ENCODE measurements at regions not wholly inside any gene's neighbourhood (a gene's known extent, or its start where the extent isn't known, plus 50 kb on each side); places are given as distances from the start of the nearest gene placed in this dataset.

GRCh38 chr21:43313939-43314405 lies 113.0 kb downstream of the SIK1 start:
- Histone ChIP-seq H3K79me2 (ENCODE audit: insufficient read depth, low read length) (no peaks in the 10 kb centered on the region), H4K20me1 (ENCODE audit: insufficient read depth, low read length, poor library complexity, severe bottlenecking) (no peaks in the 10 kb centered on the region), H3K27me3 (ENCODE audit: insufficient read depth, low read length, poor library complexity, severe bottlenecking) (no peaks in the 10 kb centered on the region), H3K36me3 (ENCODE audit: insufficient read depth, low read length) (no peaks in the 10 kb centered on the region), H3K4me3 (ENCODE audit: low read length, poor library complexity, severe bottlenecking) (no peak overlapping the region), H3K4me2 (ENCODE audit: low read depth, low read length, poor library complexity, severe bottlenecking) (no peak overlapping the region), H3K9me2 (replicated peaks; ENCODE audit: low read depth, low read length) (no peaks in the 10 kb centered on the region), H3K9me3 (ENCODE audit: insufficient read depth, low read depth, low read length) (no peaks in the 10 kb centered on the region), H2AFZ (ENCODE audit: low read length) (no peak overlapping the region), H3K9ac (ENCODE audit: low read depth, low read length, poor library complexity, severe bottlenecking) (no peak overlapping the region), H3F3A (ENCODE audit: low read depth) (no peaks in the 10 kb centered on the region), H3K4me1 (ENCODE audit: insufficient read depth, low read length, poor library complexity, severe bottlenecking) (no peaks in the 10 kb centered on the region)
- TF ChIP-seq, protein P1, sequence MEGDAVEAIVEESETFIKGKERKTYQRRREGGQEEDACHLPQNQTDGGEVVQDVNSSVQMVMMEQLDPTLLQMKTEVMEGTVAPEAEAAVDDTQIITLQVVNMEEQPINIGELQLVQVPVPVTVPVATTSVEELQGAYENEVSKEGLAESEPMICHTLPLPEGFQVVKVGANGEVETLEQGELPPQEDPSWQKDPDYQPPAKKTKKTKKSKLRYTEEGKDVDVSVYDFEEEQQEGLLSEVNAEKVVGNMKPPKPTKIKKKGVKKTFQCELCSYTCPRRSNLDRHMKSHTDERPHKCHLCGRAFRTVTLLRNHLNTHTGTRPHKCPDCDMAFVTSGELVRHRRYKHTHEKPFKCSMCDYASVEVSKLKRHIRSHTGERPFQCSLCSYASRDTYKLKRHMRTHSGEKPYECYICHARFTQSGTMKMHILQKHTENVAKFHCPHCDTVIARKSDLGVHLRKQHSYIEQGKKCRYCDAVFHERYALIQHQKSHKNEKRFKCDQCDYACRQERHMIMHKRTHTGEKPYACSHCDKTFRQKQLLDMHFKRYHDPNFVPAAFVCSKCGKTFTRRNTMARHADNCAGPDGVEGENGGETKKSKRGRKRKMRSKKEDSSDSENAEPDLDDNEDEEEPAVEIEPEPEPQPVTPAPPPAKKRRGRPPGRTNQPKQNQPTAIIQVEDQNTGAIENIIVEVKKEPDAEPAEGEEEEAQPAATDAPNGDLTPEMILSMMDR (conservative IDR thresholded peaks at IDR 0.05; ENCODE audit: low read length) = no peak
- no peak for TF ChIP-seq EZH2phosphoT487 (IDR thresholded peaks at IDR 0.05; ENCODE audit: borderline replicate concordance)

DNA sequence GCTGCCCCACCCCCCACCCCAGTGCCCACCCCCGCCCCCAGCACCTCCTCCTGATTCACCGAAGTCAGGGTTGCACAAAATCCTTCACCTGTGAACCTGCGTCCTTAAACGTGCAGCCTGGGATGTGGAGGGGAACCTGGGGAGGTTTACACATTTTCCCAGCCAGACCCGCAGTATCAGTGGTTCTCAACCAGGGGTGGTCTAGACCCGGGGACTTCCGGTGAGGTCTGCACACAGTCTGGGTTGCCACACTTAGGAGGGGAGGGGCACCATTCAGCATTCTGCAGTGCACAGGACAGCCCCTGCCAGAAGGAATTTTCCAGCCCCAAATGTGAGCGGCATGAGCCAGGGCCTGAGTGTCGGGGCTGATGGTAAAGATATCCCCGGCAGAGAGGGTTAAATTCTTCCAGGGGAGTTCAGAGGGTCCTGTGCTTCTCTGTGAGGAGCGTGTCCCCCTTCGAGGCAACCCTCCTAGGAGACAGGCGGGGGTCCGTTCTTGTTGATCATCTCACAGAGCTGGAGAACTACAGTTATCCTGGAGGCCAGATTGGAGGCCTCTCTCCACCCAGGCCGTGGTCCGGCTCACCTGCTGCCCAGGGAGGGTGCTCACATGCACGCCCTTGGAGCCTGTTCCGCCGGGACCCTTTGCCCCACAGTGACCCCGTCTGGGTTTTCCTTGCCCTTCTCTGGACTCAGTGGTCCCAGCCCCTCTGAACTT lies 113.6 kb downstream of the SIK1 start:
- no peak overlapping the region for H3K9ac ChIP-seq (ENCODE audit: low read depth, low read length, poor library complexity, severe bottlenecking)
- no peak overlapping the region for H3K4me3 ChIP-seq (ENCODE audit: low read length, poor library complexity, severe bottlenecking)
- H3K4me2 ChIP-seq (ENCODE audit: low read depth, low read length, poor library complexity, severe bottlenecking) = no peak overlapping the region
- H3K9me2 ChIP-seq (replicated peaks; ENCODE audit: low read depth, low read length) = no peaks in the 10 kb centered on the region
- H3K79me2 ChIP-seq (ENCODE audit: insufficient read depth, low read length) = no peaks in the 10 kb centered on the region
- no peaks in the 10 kb centered on the region for H4K20me1 ChIP-seq (ENCODE audit: insufficient read depth, low read length, poor library complexity, severe bottlenecking)
- H3K27me3 ChIP-seq (ENCODE audit: insufficient read depth, low read length, poor library complexity, severe bottlenecking) = no peaks in the 10 kb centered on the region
- H3K36me3 ChIP-seq (ENCODE audit: insufficient read depth, low read length) = no peaks in the 10 kb centered on the region
- TF ChIP-seq EZH2phosphoT487 (IDR thresholded peaks at IDR 0.05; ENCODE audit: borderline replicate concordance) = no peak
- TF ChIP-seq, protein P1 (conservative IDR thresholded peaks at IDR 0.05; ENCODE audit: low read length) = no peak
- H2AFZ ChIP-seq (ENCODE audit: low read length) = no peak overlapping the region
- no peaks in the 10 kb centered on the region for H3K9me3 ChIP-seq (ENCODE audit: insufficient read depth, low read depth, low read length)
- no peaks in the 10 kb centered on the region for H3K4me1 ChIP-seq (ENCODE audit: insufficient read depth, low read length, poor library complexity, severe bottlenecking)
- no peaks in the 10 kb centered on the region for H3F3A ChIP-seq (ENCODE audit: low read depth)

GRCh38 chr21:43312751-43313169 lies 114.2 kb downstream of the SIK1 start:
- no peaks in the 10 kb centered on the region for H3F3A ChIP-seq (ENCODE audit: low read depth)
- H3K79me2 ChIP-seq (ENCODE audit: insufficient read depth, low read length) = no peaks in the 10 kb centered on the region
- no peak overlapping the region for H3K4me2 ChIP-seq (ENCODE audit: low read depth, low read length, poor library complexity, severe bottlenecking)
- H3K36me3 ChIP-seq (ENCODE audit: insufficient read depth, low read length) = no peaks in the 10 kb centered on the region
- H3K4me3 ChIP-seq (ENCODE audit: low read length, poor library complexity, severe bottlenecking) = no peak overlapping the region
- no peaks in the 10 kb centered on the region for H3K27me3 ChIP-seq (ENCODE audit: insufficient read depth, low read length, poor library complexity, severe bottlenecking)
- H2AFZ ChIP-seq (ENCODE audit: low read length) = no peak overlapping the region
- no peak overlapping the region for H3K9ac ChIP-seq (ENCODE audit: low read depth, low read length, poor library complexity, severe bottlenecking)
- no peak for TF ChIP-seq EZH2phosphoT487 (IDR thresholded peaks at IDR 0.05; ENCODE audit: borderline replicate concordance)
- TF ChIP-seq, protein P1 (conservative IDR thresholded peaks at IDR 0.05; ENCODE audit: low read length) = no peak
- no peaks in the 10 kb centered on the region for H3K9me2 ChIP-seq (replicated peaks; ENCODE audit: low read depth, low read length)
- H3K4me1 ChIP-seq (ENCODE audit: insufficient read depth, low read length, poor library complexity, severe bottlenecking) = no peaks in the 10 kb centered on the region
- H3K9me3 ChIP-seq (ENCODE audit: insufficient read depth, low read depth, low read length) = no peaks in the 10 kb centered on the region
- H4K20me1 ChIP-seq (ENCODE audit: insufficient read depth, low read length, poor library complexity, severe bottlenecking) = no peaks in the 10 kb centered on the region

Measured in Loucy (cell line).